ENCODE measurements at regions not wholly inside any gene's neighbourhood (a gene's known extent, or its start where the extent isn't known, plus 50 kb on each side); places are given as distances from the start of the nearest gene placed in this dataset.

- intact Hi-C loops (cut with micrococcal nuclease) = no loop called here
- no peak for DNase-seq (ENCODE audit: unreplicated experiment)
- POLR2A ChIA-PET = no interaction called here
- H3K4me1 Mint-ChIP-seq (ENCODE audit: insufficient read depth, unreplicated experiment) = no peaks in the 10 kb centered on the region
- H3K9me3 Mint-ChIP-seq (ENCODE audit: unreplicated experiment) = no peaks in the 10 kb centered on the region
- no peaks in the 10 kb centered on the region for H3K27me3 Mint-ChIP-seq (ENCODE audit: insufficient read depth, unreplicated experiment)
- CTCF ChIA-PET = interaction anchor here (0.8 kb wide), 1 partner anchor 687 kb away, joined by 3 read pairs; no protein-coding TSS in a partner anchor
- no peak overlapping the region for H3K27ac Mint-ChIP-seq (ENCODE audit: low read depth, unreplicated experiment)
- BruUV-seq (replicated peaks) = no TSS peak
- no peak overlapping the region for H3K4me3 Mint-ChIP-seq (ENCODE audit: unreplicated experiment)
- H3K36me3 Mint-ChIP-seq (ENCODE audit: insufficient read depth, unreplicated experiment) = no peaks in the 10 kb centered on the region
- TF ChIP-seq CTCF (IDR thresholded peaks at IDR 0.05; ENCODE audit: unreplicated experiment) = no peak
Observed at GRCh38 chr14:84871734-84872133, 658.2 kb upstream of the FLRT2 start.

DNA sequence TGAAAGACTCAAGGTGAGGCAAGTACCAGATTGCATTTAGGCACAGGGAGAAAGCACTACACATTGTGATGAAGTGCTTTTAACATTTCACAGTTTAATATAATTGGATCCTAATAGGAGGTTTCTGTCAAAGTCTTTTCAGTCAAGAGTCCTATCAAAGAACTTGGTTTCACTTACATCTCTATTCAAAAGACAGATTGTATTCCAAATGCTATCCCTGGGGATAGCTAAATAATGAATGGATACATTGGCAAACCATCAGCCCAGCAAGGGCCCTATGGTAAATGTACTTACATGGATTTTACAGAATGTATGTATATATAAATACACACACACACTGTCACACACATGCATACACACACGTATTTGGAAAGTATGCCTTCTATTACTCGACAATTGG is 655.5 kb upstream of the FLRT2 start:
- ChIA-PET CTCF (no interaction called here), POLR2A (no interaction called here)
- intact Hi-C loops (cut with micrococcal nuclease) = no loop called here
- no peak for DNase-seq (ENCODE audit: unreplicated experiment)
- H3K27ac Mint-ChIP-seq (ENCODE audit: low read depth, unreplicated experiment) = no peak overlapping the region
- BruUV-seq (replicated peaks) = no TSS peak
- no peaks in the 10 kb centered on the region for H3K36me3 Mint-ChIP-seq (ENCODE audit: insufficient read depth, unreplicated experiment)
- no peaks in the 10 kb centered on the region for H3K27me3 Mint-ChIP-seq (ENCODE audit: insufficient read depth, unreplicated experiment)
- no peak overlapping the region for H3K4me3 Mint-ChIP-seq (ENCODE audit: unreplicated experiment)
- H3K9me3 Mint-ChIP-seq (ENCODE audit: unreplicated experiment) = no peaks in the 10 kb centered on the region
- TF ChIP-seq CTCF (IDR thresholded peaks at IDR 0.05; ENCODE audit: unreplicated experiment) = no peak
- peaks cover 6% of the 10 kb centered on the region for H3K4me1 Mint-ChIP-seq (ENCODE audit: insufficient read depth, unreplicated experiment)

GRCh38 chr14:84877061-84877460 is 652.9 kb upstream of the FLRT2 start:
- H3K4me3 Mint-ChIP-seq (ENCODE audit: unreplicated experiment) = no peak overlapping the region
- POLR2A ChIA-PET = no interaction called here
- H3K4me1 Mint-ChIP-seq (ENCODE audit: insufficient read depth, unreplicated experiment) = peaks cover 6% of the 10 kb centered on the region
- BruUV-seq (replicated peaks) = no TSS peak
- no peak overlapping the region for H3K27ac Mint-ChIP-seq (ENCODE audit: low read depth, unreplicated experiment)
- intact Hi-C loops (cut with micrococcal nuclease) = no loop called here
- no peaks in the 10 kb centered on the region for H3K36me3 Mint-ChIP-seq (ENCODE audit: insufficient read depth, unreplicated experiment)
- no peak for TF ChIP-seq CTCF (IDR thresholded peaks at IDR 0.05; ENCODE audit: unreplicated experiment)
- DNase-seq (ENCODE audit: unreplicated experiment) = no peak
- no peaks in the 10 kb centered on the region for H3K9me3 Mint-ChIP-seq (ENCODE audit: unreplicated experiment)
- H3K27me3 Mint-ChIP-seq (ENCODE audit: insufficient read depth, unreplicated experiment) = no peaks in the 10 kb centered on the region
- CTCF ChIA-PET = interaction anchor here (0.7 kb wide), 1 partner anchor 546 kb away, joined by 8 read pairs; no protein-coding TSS in a partner anchor

DNA sequence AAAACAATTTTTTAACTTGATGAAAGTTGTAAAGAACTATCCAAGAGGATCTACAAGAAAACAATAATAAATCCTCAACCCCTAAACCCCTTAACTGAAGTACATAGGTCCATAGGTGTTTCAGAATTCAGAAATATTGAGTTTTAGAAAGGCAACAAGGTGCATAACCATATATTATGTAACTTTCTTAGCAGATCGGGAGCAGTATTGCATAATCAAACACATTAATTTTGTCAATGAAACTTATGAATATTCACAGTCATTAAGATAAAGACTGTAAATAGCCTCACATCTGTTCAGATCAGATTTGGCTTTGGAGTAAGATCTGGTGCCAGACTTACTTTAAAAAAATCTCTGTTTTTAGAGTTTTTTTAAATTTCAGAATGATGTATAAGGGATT is 647.1 kb upstream of the FLRT2 start:
- no peak overlapping the region for H3K27ac Mint-ChIP-seq (ENCODE audit: low read depth, unreplicated experiment)
- DNase-seq (ENCODE audit: unreplicated experiment) = no peak
- intact Hi-C loops (cut with micrococcal nuclease) = no loop called here
- no TSS peak for BruUV-seq (replicated peaks)
- H3K4me3 Mint-ChIP-seq (ENCODE audit: unreplicated experiment) = no peak overlapping the region
- peaks cover 6% of the 10 kb centered on the region for H3K4me1 Mint-ChIP-seq (ENCODE audit: insufficient read depth, unreplicated experiment)
- no peaks in the 10 kb centered on the region for H3K36me3 Mint-ChIP-seq (ENCODE audit: insufficient read depth, unreplicated experiment)
- no peaks in the 10 kb centered on the region for H3K27me3 Mint-ChIP-seq (ENCODE audit: insufficient read depth, unreplicated experiment)
- no peak for TF ChIP-seq CTCF (IDR thresholded peaks at IDR 0.05; ENCODE audit: unreplicated experiment)
- POLR2A ChIA-PET = no interaction called here
- H3K9me3 Mint-ChIP-seq (ENCODE audit: unreplicated experiment) = no peaks in the 10 kb centered on the region
- CTCF ChIA-PET = interaction anchor here (0.7 kb wide), 1 partner anchor 648 kb away, joined by 3 read pairs; no protein-coding TSS in a partner anchor
